ENCODE measurements at regions not wholly inside any gene's neighbourhood (a gene's known extent, or its start where the extent isn't known, plus 50 kb on each side); places are given as distances from the start of the nearest gene placed in this dataset.

- DNase-seq: no peak
Measured at GRCh38 chrX:68588602-68589371, 58.7 kb upstream of the STARD8 start.

- no peak for DNase-seq
Measured at GRCh38 chrX:68589372-68589753, 58.1 kb upstream of the STARD8 start.

DNA sequence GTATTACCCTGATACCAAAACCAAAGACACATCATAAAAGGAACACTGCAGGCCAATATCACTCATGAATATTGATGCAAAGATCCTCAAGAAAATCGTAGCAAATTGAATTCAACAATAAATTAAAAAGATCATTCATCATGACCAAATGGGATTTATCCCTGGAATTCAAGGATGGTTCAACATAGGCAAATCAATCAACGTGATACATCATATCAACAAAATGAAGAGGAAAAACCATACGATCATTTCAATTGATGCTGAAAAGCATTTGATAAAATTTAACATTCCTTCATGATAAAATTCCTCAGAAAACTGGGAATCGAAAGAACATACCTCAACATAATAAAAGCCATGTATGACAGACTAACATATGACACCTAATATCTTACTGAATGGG, 52.7 kb upstream of the STARD8 start:
- no peak for DNase-seq

GRCh38 chrX:68596871-68597270, 50.6 kb upstream of the STARD8 start:
- DNase-seq: peak; percentile 44

Measured in inflammatory macrophage treated with lipopolysaccharide for 4 hours (primary cell).